ENCODE measurements at regions not wholly inside any gene's neighbourhood (a gene's known extent, or its start where the extent isn't known, plus 50 kb on each side); places are given as distances from the start of the nearest gene placed in this dataset.

- TF ChIP-seq CTCF (IDR thresholded peaks at IDR 0.05; ENCODE audit: insufficient read depth, low read length, poor library complexity, severe bottlenecking), result no peak
- TF ChIP-seq EZH2phosphoT487 (conservative IDR thresholded peaks at IDR 0.05; ENCODE audit: low read length), result no peak
These were observed 171.4 kb downstream of the PPARGC1A start for GRCh38 chr4:23718435-23718834.

All from SU-DHL-6 (cell line).